GM23338 (cell line): ENCODE measurements at regions not wholly inside any gene's neighbourhood (a gene's known extent, or its start where the extent isn't known, plus 50 kb on each side); places are given as distances from the start of the nearest gene placed in this dataset.

ENCODE experiments used
- ATAC-seq: fragments of 200-7000 bp; cut with Tn5 transposase; 3 replicates; pipeline ENCODE4 v1.9.1; 2020
- DNase-seq: peaks from one replicate; pipeline ENCODE4 v3.0.0-alpha.2; 2015; ENCODE audit warnings: low spot score
- H2AFZ ChIP-seq: fragments of 200-600 bp; sonication (generic); 2 replicates; pipeline ENCODE4 v1.8.0; 2016; ENCODE audit warnings: antibody characterized with exemption, mild to moderate bottlenecking, moderate library complexity
- H3F3A ChIP-seq: fragments of 200-600 bp; sonication (generic); replicated peaks from 2 replicates; pipeline ENCODE4 v1.8.0; 2017; ENCODE audit warnings: antibody characterized with exemption, mixed run types, low read depth
- H3K27ac ChIP-seq: fragments of 200-600 bp; sonication (generic); 2 replicates; pipeline ENCODE4 v1.6.1; 2016; ENCODE audit warnings: low read depth
- H3K27me3 ChIP-seq: fragments of 200-600 bp; sonication (generic); 2 replicates; pipeline ENCODE4 v1.8.0; 2016; ENCODE audit warnings: mild to moderate bottlenecking, mixed run types, moderate library complexity; ENCODE audit not compliant: insufficient read depth
- H3K36me3 ChIP-seq: fragments of 200-600 bp; sonication (generic); 2 replicates; pipeline ENCODE4 v1.8.0; 2016; ENCODE audit warnings: mild to moderate bottlenecking; ENCODE audit not compliant: insufficient read depth
- H3K4me1 ChIP-seq: fragments of 200-600 bp; sonication (generic); 2 replicates; pipeline ENCODE4 v1.8.0; 2016; ENCODE audit warnings: mild to moderate bottlenecking, moderate library complexity; ENCODE audit not compliant: insufficient read depth
- H3K4me2 ChIP-seq: fragments of 200-600 bp; sonication (generic); 2 replicates; pipeline ENCODE4 v1.7.1; 2017; ENCODE audit warnings: mixed run types
- H3K4me3 ChIP-seq: fragments of 200-600 bp; sonication (generic); 2 replicates; pipeline ENCODE4 v1.6.1; 2016; ENCODE audit warnings: mixed run types
- H3K79me2 ChIP-seq: fragments of 200-600 bp; sonication (generic); replicated peaks from 2 replicates; pipeline ENCODE4 v1.8.0; 2017; ENCODE audit warnings: mild to moderate bottlenecking; ENCODE audit not compliant: insufficient read depth
- H3K9me2 ChIP-seq: fragments of 200-600 bp; sonication (generic); 2 replicates; pipeline ENCODE4 v1.8.0; 2017; ENCODE audit not compliant: insufficient read depth
- H4K20me1 ChIP-seq: fragments of 200-600 bp; sonication (generic); replicated peaks from 2 replicates; pipeline ENCODE4 v1.8.0; 2017; ENCODE audit warnings: mild to moderate bottlenecking; ENCODE audit not compliant: insufficient read depth
- H3K27ac Mint-ChIP-seq: 2 replicates; pipeline ENCODE4 v1.8.0; 2020; ENCODE audit warnings: inconsistent platforms, mild to moderate bottlenecking, moderate library complexity, mixed read lengths
- H3K27me3 Mint-ChIP-seq: 3 replicates; pipeline ENCODE4 v1.8.0; 2022; ENCODE audit warnings: low read depth, mild to moderate bottlenecking, moderate library complexity, mixed read lengths, inconsistent platforms; ENCODE audit not compliant: insufficient read depth, poor library complexity
- H3K36me3 Mint-ChIP-seq: 3 replicates; pipeline ENCODE4 v1.8.0; 2021; ENCODE audit warnings: low read depth, mild to moderate bottlenecking, inconsistent platforms, moderate library complexity, mixed read lengths
- H3K4me1 Mint-ChIP-seq: 3 replicates; pipeline ENCODE4 v1.8.0; 2020; ENCODE audit warnings: mild to moderate bottlenecking, inconsistent platforms, mixed read lengths
- H3K4me3 Mint-ChIP-seq: 3 replicates; pipeline ENCODE4 v1.8.0; 2021; ENCODE audit warnings: moderate library complexity, mild to moderate bottlenecking, inconsistent platforms, mixed read lengths
- H3K9me3 Mint-ChIP-seq: 3 replicates; pipeline ENCODE4 v1.8.0; 2020; ENCODE audit warnings: moderate library complexity, mild to moderate bottlenecking, inconsistent platforms, mixed read lengths
- CREB1 ChIP-seq: fragments of 250-450 bp; sonication (Bioruptor Pico); IDR thresholded peaks from 2 replicates; pipeline ENCODE4 v1.5.0; 2020; ENCODE audit warnings: low read depth, mild to moderate bottlenecking, moderate library complexity
- CTCF ChIP-seq, 2 experiments: fragments of 200-600 bp in 1 of 2; sonication (generic) in 1 of 2; conservative IDR thresholded peaks; 2 replicates each; pipeline versions ENCODE4 v1.5.1 to v1.6.1; 2016 to 2017; ENCODE audit warnings: antibody characterized with exemption in 2 of 2, low read depth in 2 of 2, mild to moderate bottlenecking in 2 of 2, moderate library complexity in 1 of 2
- ETS1 ChIP-seq: IDR thresholded peaks from 2 replicates; pipeline ENCODE4 v1.6.1; 2016; ENCODE audit warnings: antibody characterized with exemption
- EZH2 ChIP-seq: fragments of 200-600 bp; sonication (generic); IDR thresholded peaks from one replicate; pipeline ENCODE4 v1.8.0; 2017; ENCODE audit warnings: antibody characterized with exemption, mild to moderate bottlenecking, low read depth; ENCODE audit not compliant: unreplicated experiment
- EZH2phosphoT487 ChIP-seq: fragments of 200-600 bp; sonication (generic); IDR thresholded peaks from one replicate; pipeline ENCODE4 v1.8.1; 2018; ENCODE audit warnings: antibody characterized with exemption; ENCODE audit not compliant: unreplicated experiment
- JUNB ChIP-seq: IDR thresholded peaks from one replicate; pipeline ENCODE4 v1.6.1; 2016; ENCODE audit warnings: antibody characterized with exemption; ENCODE audit not compliant: unreplicated experiment
- NANOG ChIP-seq: IDR thresholded peaks from 2 replicates; pipeline ENCODE4 v1.6.1; 2016; ENCODE audit warnings: antibody characterized with exemption, borderline replicate concordance
- POLR2AphosphoS5 ChIP-seq: IDR thresholded peaks from 2 replicates; pipeline ENCODE4 v1.6.1; 2016; ENCODE audit warnings: antibody characterized with exemption, low read depth
- REST ChIP-seq: IDR thresholded peaks from one replicate; pipeline ENCODE4 v1.6.1; 2018; ENCODE audit warnings: antibody characterized with exemption; ENCODE audit not compliant: unreplicated experiment
- STAT1 ChIP-seq: IDR thresholded peaks from one replicate; pipeline ENCODE4 v1.6.1; 2016; ENCODE audit warnings: antibody characterized with exemption; ENCODE audit not compliant: unreplicated experiment
- ZNF114 ChIP-seq: fragments of 250-450 bp; sonication (Bioruptor Pico); IDR thresholded peaks from 2 replicates; pipeline ENCODE4 v1.5.0; 2020; ENCODE audit warnings: mild to moderate bottlenecking, moderate library complexity
- ZNF331 ChIP-seq: fragments of 250-450 bp; sonication (Bioruptor Pico); IDR thresholded peaks from 2 replicates; pipeline ENCODE4 v1.5.0; 2020; ENCODE audit warnings: low read depth, mild to moderate bottlenecking, moderate library complexity
- ZNF462 ChIP-seq: fragments of 250-450 bp; sonication (Bioruptor Pico); IDR thresholded peaks from 2 replicates; pipeline ENCODE4 v1.5.0; 2020; ENCODE audit warnings: mild to moderate bottlenecking, moderate library complexity

GRCh38 chr3:66778107-66778506, 220.0 kb upstream of the KBTBD8 start:
- Mint-ChIP-seq H3K27me3 (peaks cover 10% of the 10 kb centered on the region), H3K4me1 (peaks cover 22% of the 10 kb centered on the region), H3K27ac (no peak overlapping the region), H3K4me3 (no peak overlapping the region), H3K36me3 (no peaks in the 10 kb centered on the region), H3K9me3 (peaks cover 4% of the 10 kb centered on the region; the same call in 1 of the 3 replicates)
- Histone ChIP-seq H3K4me2 (peak overlapping the region; percentile 21; the same call in 1 of the 2 replicates), H3K9me2 (no peaks in the 10 kb centered on the region), H3K27ac (peak overlapping the region; percentile 60), H4K20me1 (no peaks in the 10 kb centered on the region), H3F3A (no peaks in the 10 kb centered on the region), H3K4me3 (no peak overlapping the region), H3K27me3 (no peaks in the 10 kb centered on the region), H3K4me1 (peaks cover 24% of the 10 kb centered on the region), H3K79me2 (no peaks in the 10 kb centered on the region), H2AFZ (peak overlapping the region; percentile 5; the same call in 1 of the 2 replicates), H3K36me3 (no peaks in the 10 kb centered on the region)
- peak; percentile 68 for ATAC-seq
- no peak for TF ChIP-seq STAT1
- TF ChIP-seq ZNF114 = no peak
- no peak for TF ChIP-seq NANOG
- TF ChIP-seq EZH2phosphoT487 = no peak
- no peak for TF ChIP-seq ETS1
- TF ChIP-seq POLR2AphosphoS5 = no peak
- TF ChIP-seq CTCF (conservative IDR thresholded peaks at IDR 0.05; ENCODE audit: low read depth in 2 of 2) = no peak
- no peak for TF ChIP-seq ZNF331 (CRISPR knock-in tag)
- no peak for TF ChIP-seq ZNF462
- TF ChIP-seq REST = no peak
- TF ChIP-seq CREB1 (CRISPR knock-in tag) = no peak
- no peak for TF ChIP-seq JUNB
- TF ChIP-seq EZH2 = no peak
- peak; percentile 51 for DNase-seq
